GM12892 (cell line): ENCODE measurements at regions not wholly inside any gene's neighbourhood (a gene's known extent, or its start where the extent isn't known, plus 50 kb on each side); places are given as distances from the start of the nearest gene placed in this dataset.

ENCODE experiments used
- POLR2A ChIP-seq: IDR thresholded peaks from 2 replicates; pipeline ENCODE4 v1.6.1; 2011; ENCODE audit warnings: low read depth, low read length, control low read depth
- POLR2AphosphoS5 ChIP-seq: IDR thresholded peaks from 2 replicates; pipeline ENCODE4 v1.6.1; 2011; ENCODE audit warnings: low read depth, low read length, control low read depth

DNA sequence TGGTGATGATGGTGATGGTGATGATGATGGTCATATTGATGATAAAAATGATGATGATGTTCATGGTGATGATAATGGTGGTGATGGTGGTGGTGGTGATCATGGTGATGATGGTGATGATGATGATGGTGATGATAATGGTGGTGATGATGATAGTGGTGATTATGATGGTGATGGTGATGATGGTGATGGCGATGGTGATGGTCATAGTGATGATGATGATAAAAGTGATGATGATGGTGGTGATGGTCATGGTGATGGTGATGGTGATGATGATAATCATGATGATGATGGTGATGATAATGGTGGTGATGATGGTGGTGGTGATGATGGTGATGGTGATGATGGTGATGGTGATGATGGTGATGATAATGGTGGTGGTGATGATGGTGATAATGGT lies 478.7 kb downstream of the TYW1 start:
- TF ChIP-seq POLR2A (no peak), POLR2AphosphoS5 (no peak)
